Right lobe of liver (tissue), 6 donors: ENCODE measurements at regions not wholly inside any gene's neighbourhood (a gene's known extent, or its start where the extent isn't known, plus 50 kb on each side); places are given as distances from the start of the nearest gene placed in this dataset.

ENCODE experiments used
- ATAC-seq, 4 donors: fragments of 200-7000 bp; cut with Tn5 transposase; one replicate each; pipeline ENCODE4 v1.9.1; 2020; ENCODE audit warnings: mild to moderate bottlenecking in 4 of 4, moderate library complexity in 4 of 4
- DNase-seq, 3 donors: peaks; one replicate each; pipeline ENCODE4 v3.0.0-alpha.2; 2020
- H3K27ac ChIP-seq, 3 donors: fragments of 200-600 bp; one replicate each; pipeline ENCODE4 v1.8.0; 2022
- H3K27me3 ChIP-seq, 2 donors: fragments of 200-600 bp; one replicate each; pipeline ENCODE4 v1.8.0; 2022
- H3K36me3 ChIP-seq, 4 donors: fragments of 200-600 bp; sonication (generic) in 1 of 4; one replicate each; pipeline versions ENCODE4 v1.5.1 to v1.8.0; 2017 to 2022; ENCODE audit warnings: control low read depth in 1 of 4
- H3K4me1 ChIP-seq, 4 donors: fragments of 200-600 bp; sonication (generic) in 1 of 4; one replicate each; pipeline versions ENCODE4 v1.5.1 to v1.8.0; 2017 to 2022; ENCODE audit warnings: control low read depth in 1 of 4
- H3K4me3 ChIP-seq, 3 donors: fragments of 200-600 bp; one replicate each; pipeline ENCODE4 v1.8.0; 2022
- H3K9me3 ChIP-seq, 4 donors: fragments of 200-600 bp; sonication (generic) in 1 of 4; one replicate each; pipeline versions ENCODE4 v1.5.1 to v1.8.0; 2017 to 2022; ENCODE audit warnings: control low read depth in 1 of 4
- POLR2A ChIP-seq: fragments of 450-650 bp; IDR thresholded peaks from one replicate; pipeline ENCODE4 v1.6.1; 2017; ENCODE audit warnings: antibody characterized with exemption, mild to moderate bottlenecking
- WGBS: methylation state at CpG from one replicate; pipeline ENCODE4 v1.1.6; 2018; ENCODE audit warnings: low coverage, low lambda C conversion rate; ENCODE audit not compliant: insufficient coverage; ENCODE audit errors: missing lambda C conversion rate; 5-methylcytosine and 5-hydroxymethylcytosine counted together
- intact Hi-C, 2 donors: fragments of 100-400 bp; cut with DNase I; formaldehyde crosslinking; loops; one replicate each; pipeline versions ENCODE4 v1.11.2 to v1.14.1; 2022
- TF ChIP-seq, protein P1 (sequence below), 4 donors: fragments of 200-600 bp in 3 of 4; fragments of 450-650 bp in 1 of 4; IDR thresholded peaks; one replicate each; pipeline versions ENCODE4 v1.5.1 to v1.8.0; 2016 to 2022; ENCODE audit warnings: antibody characterized with exemption in 4 of 4, mild to moderate bottlenecking in 2 of 4
- donor health status: DM: no; HTN: yes; CAD: no.
- donor health status: DM: no; HTN: no; CAD: no.
- donor health status: DM: no; HTN: no; CAD: no.
- donor health status: DM: no; HTN: yes; CAD: no.
- donor health status: DM: no; HTN: yes; CAD: no.

DNA sequence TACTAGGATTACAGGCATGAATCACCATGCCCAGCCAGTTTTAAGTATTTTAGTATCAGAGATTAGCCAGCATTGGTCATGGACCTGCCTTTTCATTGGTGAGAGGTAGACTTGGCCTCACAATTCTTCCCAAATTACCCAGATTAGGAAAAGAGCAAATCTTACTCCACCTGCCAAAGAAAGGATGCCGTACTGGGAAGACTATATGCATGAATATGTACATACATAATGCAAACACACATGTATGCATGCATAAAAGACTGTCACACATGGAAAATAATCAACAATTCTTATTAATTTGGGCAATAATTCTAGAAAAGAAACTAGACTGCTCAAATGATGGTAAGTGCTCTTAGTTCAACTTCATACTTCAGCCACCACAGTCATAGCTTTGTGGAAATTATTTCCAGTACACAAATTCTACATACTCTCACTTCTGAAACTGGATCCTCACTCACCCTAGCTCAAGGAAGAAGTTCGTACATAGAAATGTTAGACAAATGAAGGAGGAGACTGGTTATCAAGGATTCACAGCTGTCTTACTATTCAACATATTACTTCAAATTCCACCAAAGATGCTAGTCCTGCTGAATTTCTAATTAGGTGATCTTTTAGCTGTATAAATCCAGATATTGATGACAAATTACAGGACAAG, 73.7 kb downstream of the MINAR2 start:
- H3K4me1 ChIP-seq = no peaks in the 10 kb centered on the region
- H3K27me3 ChIP-seq = no peaks in the 10 kb centered on the region
- 43% methylated on average over 2 of the region's 2 CpGs for WGBS
- intact Hi-C loops = no loop called here
- H3K9me3 ChIP-seq = no peaks in the 10 kb centered on the region
- no peak for DNase-seq
- TF ChIP-seq POLR2A = no peak
- TF ChIP-seq, protein P1, sequence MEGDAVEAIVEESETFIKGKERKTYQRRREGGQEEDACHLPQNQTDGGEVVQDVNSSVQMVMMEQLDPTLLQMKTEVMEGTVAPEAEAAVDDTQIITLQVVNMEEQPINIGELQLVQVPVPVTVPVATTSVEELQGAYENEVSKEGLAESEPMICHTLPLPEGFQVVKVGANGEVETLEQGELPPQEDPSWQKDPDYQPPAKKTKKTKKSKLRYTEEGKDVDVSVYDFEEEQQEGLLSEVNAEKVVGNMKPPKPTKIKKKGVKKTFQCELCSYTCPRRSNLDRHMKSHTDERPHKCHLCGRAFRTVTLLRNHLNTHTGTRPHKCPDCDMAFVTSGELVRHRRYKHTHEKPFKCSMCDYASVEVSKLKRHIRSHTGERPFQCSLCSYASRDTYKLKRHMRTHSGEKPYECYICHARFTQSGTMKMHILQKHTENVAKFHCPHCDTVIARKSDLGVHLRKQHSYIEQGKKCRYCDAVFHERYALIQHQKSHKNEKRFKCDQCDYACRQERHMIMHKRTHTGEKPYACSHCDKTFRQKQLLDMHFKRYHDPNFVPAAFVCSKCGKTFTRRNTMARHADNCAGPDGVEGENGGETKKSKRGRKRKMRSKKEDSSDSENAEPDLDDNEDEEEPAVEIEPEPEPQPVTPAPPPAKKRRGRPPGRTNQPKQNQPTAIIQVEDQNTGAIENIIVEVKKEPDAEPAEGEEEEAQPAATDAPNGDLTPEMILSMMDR (IDR thresholded peaks at IDR 0.05) = no peak
- H3K36me3 ChIP-seq = no peaks in the 10 kb centered on the region
- H3K27ac ChIP-seq = no peak overlapping the region
- ATAC-seq = no peak
- H3K4me3 ChIP-seq = no peak overlapping the region

DNA sequence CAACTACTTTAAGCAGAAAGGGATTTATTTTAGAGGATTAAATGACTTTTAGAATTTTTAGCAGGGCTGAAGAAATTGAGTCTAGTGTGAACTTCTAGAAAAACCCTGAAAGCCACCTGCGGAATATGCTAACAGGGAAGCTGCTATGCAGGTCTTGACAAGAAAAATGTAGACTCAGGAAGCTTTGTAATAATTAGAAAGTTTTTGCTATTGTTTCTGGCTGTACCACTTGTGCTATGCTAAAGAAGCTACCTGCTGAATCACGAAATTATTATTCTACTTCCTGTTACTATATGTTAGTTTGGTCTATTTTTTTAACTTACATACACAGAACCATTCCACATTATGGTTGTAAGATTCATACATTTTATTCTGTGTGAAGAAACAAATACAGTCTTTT, 74.0 kb upstream of the CHSY3 start:
- no peaks in the 10 kb centered on the region for H3K27me3 ChIP-seq
- no peaks in the 10 kb centered on the region for H3K36me3 ChIP-seq
- intact Hi-C loops = no loop called here
- no peaks in the 10 kb centered on the region for H3K4me1 ChIP-seq
- H3K27ac ChIP-seq = no peak overlapping the region
- DNase-seq (no peak), ATAC-seq (no peak)
- H3K9me3 ChIP-seq = no peaks in the 10 kb centered on the region
- 40% methylated on average over 2 of the region's 2 CpGs for WGBS
- TF ChIP-seq, protein P1 (IDR thresholded peaks at IDR 0.05) = no peak
- TF ChIP-seq POLR2A = no peak
- H3K4me3 ChIP-seq = no peak overlapping the region

DNA sequence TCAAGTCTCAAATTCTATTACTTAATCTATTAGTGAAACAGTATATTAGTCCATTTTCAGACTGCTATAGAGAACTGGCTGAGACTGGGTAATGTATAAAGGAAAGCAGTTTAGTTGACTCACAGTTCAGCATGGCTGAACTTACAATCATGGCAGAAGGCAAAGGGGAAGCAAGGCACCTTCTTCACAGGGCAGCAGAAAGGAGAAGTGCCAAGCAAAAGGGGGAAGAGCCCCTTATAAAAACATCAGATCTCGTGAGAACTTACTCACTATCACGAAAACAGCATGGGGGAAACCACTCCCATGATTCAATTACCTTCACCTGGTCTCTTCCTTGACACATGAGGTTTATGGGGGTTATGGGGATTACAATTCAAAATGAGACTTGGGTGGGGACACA, 67.9 kb upstream of the CHSY3 start:
- no peaks in the 10 kb centered on the region for H3K9me3 ChIP-seq
- no peaks in the 10 kb centered on the region for H3K27me3 ChIP-seq
- H3K27ac ChIP-seq = no peak overlapping the region
- ATAC-seq (no peak), DNase-seq (no peak)
- H3K4me3 ChIP-seq = no peak overlapping the region
- H3K4me1 ChIP-seq = no peaks in the 10 kb centered on the region
- no peaks in the 10 kb centered on the region for H3K36me3 ChIP-seq
- TF ChIP-seq, protein P1 (IDR thresholded peaks at IDR 0.05) = no peak
- TF ChIP-seq POLR2A = no peak
- WGBS = 28% methylated on average over 2 of the region's 2 CpGs
- intact Hi-C loops = no loop called here

DNA sequence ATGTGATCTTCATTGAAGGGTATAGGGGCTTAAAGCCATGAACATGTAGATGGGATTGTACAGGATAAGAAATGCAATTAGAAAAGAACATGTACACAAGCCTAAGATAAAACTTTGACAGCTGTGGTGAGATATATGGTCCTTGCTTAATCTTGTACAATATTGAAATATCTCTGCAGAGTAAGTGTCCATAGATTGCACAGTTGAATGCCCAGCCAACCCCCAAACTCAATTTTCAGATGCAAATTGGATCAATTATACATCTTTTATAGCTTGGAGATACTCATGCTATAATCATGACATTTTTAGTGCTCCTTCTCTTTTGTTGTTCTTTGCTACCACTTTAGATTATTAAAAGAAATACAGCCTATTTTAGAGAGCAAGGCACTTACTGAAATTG, 59.5 kb upstream of the CHSY3 start:
- Histone ChIP-seq H3K4me1 (no peaks in the 10 kb centered on the region), H3K36me3 (no peaks in the 10 kb centered on the region), H3K4me3 (no peak overlapping the region), H3K9me3 (no peaks in the 10 kb centered on the region), H3K27ac (no peak overlapping the region), H3K27me3 (no peaks in the 10 kb centered on the region)
- TF ChIP-seq POLR2A = no peak
- TF ChIP-seq, protein P1 (IDR thresholded peaks at IDR 0.05) = no peak
- intact Hi-C loops = no loop called here
- no peak for DNase-seq
- no peak for ATAC-seq
